Activated CD4-positive, CD25-positive, alpha-beta regulatory T cell treated with anti-CD3 and anti-CD28 coated beads, Interleukin-2, amount 50 U/mL, for 72 hours (primary cell): ENCODE measurements at regions not wholly inside any gene's neighbourhood (a gene's known extent, or its start where the extent isn't known, plus 50 kb on each side); places are given as distances from the start of the nearest gene placed in this dataset.
A peak's percentile ranks its signal among the peaks of the same experiment; 100 is the strongest.
"Not testable (repeated sequence)": the region's sequence is repeated elsewhere in the genome, so short reads cannot be mapped to it uniquely, and the experiment has no call there.

Experiments used
- DNase-seq: peaks from one replicate; pipeline ENCODE4 v3.0.0; 2021

- no peak for DNase-seq
Measured at GRCh38 chr2:65583061-65583460, 150.7 kb upstream of the SPRED2 start.

DNA sequence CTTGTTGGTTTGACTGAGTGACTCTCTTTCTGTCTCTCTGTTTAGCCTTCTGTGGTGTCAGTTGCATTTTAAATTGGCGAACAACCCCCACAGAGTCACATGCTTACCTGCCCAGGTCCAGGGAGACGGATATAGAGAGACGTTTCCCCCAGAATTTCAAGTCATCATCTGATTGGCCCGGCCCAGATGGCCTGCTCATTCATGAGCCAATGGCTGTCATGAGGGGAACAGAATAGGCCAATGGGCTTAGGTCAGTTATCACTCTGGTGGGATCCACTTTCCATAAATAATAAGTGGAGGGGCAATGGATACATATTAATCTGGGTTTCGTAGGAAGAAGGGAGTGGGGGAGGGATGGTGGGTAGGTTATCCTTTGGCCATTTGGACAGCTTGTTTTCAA lies 150.0 kb upstream of the SPRED2 start:
- no peak for DNase-seq

DNA sequence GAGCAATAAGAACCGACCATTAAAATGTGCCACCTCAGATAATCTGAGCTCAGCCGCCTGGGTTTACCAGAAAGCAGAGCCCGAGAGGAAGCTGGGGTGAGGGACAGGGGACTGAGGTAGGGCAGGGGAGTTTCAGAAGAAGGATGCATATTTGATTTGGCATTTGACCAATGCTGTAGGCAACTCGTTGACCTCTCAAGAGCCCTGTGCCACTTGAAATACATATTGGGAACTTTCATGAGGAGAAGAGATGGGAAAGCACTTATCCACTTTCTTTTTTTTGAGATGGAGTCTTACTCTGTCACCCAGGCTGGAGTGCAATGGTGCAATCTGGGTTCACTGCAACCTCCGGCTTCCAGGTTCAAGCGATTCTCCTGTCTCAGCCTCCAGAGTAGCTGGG lies 148.4 kb upstream of the SPRED2 start:
- DNase-seq, result no peak

GRCh38 chr2:65579506-65580235 lies 147.3 kb upstream of the SPRED2 start:
- no peak for DNase-seq

DNA sequence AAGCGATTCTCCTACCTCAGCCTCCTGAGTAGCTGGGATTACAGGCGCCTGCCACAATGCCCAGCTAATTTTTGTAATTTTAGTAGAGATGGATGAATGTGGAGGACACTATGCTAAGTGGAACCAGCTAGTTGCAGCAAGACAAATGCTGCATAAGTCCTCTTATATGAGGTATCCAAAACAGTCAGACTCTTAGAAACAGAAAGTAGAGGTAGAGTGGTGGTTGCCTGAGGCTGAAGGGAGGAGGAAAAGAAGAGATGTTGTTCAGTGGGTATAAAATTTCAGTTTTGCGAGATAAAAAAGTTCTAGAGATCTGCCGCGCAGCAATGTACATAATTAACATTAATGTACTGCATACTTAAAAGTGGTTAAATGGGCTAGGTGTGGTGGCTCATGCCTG lies 145.3 kb upstream of the SPRED2 start:
- no peak for DNase-seq

DNA sequence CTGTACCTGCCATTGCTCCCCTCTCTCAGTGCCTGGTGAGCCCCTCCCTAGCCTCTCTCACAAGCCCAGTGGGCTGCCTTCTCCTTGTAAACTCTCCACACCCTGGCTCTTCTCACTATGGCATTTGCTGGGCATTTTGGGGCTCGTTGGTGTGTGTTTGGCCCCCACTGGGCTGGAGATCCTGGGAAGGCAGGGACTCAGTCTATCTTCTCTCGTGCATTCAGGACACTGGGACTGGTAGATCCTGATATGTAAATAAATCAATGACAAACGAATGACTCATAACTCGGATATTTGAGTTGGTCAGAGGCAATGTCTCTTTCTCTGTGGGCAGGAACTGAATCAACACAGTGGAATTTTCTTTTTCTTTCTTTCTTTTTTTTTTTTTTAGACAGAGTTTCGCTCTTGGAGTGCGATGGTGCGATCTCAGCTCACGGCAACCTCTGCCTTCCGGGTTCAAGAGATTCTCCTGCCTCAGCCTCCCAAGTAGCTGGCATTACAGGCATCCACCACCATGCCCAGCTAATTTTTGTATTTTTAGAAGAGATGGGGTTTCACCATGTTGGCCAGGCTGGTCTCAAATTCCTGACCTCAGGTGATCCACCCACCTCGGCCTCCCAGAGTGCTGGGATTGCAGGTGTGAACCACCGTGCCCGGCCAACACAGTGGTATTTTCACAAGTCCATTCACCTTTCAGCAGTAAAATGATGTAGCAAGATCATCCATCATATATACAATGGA lies 144.6 kb upstream of the SPRED2 start:
- DNase-seq, result no peak

DNA sequence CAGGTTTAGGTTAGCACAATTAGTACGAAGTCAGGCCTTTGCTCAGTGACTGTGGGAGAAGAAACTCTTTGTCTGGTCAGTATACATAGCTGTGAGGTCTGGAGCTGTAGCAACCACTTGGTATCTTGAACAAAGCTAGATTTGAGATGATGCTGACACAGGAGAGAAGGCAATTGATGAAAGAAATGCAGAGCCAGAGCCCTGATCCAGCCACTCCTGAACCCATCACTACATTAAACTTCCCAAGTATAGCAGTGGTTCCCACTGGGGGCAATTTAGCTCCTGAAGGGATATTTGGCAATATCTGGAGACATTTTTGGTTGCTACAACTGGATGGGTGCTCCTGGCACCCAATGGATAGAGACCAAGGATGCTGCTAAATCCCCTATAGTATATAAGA lies 143.9 kb upstream of the SPRED2 start:
- DNase-seq, result no peak

DNA sequence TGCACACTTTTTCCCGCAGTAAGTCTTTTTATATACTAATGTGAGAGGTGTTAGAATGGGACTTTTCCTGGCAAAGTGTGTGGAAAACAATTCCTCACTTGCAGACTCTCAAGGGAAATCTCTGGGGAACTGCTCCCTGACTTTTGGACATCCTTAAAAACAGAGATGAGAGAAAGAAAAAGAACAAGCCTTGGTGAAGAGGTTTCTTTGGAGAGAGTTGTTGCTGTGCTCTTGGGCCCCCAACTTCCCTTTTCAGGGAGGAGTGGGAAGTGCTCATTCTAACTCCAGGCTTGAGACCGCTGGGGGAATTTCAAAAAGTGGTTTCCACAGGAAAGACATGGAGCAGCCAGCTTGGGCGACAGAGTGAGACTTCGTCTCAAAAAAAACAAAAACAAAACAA lies 142.6 kb upstream of the SPRED2 start:
- DNase-seq, result no peak

DNA sequence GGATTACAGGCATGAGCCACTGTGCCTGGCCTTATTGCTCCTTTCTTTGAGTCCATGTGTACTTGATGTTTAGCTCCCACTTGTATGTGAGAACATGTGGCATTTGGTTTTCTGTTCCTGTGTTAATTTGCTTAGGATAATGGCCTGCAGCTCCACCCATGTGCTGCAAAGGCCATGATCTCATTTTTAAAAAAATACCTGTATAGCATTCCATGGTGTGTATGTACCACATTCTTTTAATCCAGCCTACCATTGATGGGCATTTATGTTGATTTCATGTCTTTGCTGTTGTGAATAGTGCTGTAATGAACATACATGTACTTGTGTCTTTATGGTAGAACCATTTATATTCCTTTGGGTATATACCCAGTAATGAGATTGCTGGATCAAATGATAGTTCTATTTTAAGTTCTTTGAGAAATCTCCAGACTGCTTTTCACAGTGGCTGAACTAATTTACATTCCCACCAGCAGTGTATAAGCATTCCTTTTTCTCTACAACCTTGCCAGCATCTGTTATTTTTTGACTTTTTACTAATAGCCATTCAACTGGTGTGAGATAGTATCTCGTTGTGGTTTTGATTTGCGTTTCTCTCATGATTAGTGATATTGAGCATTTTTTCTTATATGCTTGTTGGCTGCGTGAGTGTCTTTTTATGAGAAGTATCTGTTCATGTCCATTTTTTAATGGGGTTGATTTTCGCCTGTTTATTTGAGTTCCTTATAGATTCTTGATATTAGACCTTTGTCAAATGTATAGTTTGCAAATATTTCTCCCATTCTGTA lies 136.4 kb upstream of the SPRED2 start:
- DNase-seq, result not testable (repeated sequence)

DNA sequence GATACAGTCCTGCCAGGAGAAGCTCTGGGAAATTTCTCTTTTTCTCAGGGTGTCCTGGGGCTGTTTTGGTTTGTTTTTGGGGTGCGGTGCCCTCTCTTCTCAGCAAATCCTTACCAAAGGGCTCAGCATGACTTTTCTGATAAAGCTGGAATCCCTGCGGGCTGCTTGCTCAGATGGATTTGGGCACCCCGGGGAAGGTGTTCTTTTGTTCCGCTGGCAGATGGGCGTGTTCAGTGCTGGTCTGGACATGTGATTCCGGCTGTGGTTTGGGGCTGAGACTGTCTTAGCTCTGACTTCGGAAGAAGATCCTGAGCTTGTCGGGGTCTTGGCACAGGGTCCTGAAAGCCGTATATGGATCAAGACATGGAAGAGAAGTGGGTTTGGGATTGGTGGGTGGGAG lies 134.2 kb upstream of the SPRED2 start:
- no peak for DNase-seq

DNA sequence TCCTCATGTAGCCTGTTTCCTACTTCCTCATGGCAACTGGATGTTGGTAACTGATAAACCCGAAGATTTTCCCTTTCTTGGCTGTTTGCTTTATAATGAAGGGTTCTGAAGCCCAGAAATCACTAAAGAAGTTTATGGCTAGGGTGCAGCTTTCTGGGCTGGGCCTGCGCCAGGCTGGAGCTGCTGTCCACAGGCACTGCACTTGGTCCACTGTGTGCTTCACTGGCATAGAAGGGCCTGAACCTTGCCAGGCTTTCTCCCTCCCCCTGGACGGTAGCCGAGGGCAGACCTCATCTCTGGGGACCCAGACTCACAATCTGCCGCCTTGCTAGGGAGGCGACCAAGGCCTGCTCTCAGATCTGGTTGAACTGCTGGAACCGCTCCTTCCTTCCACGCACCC lies 133.3 kb upstream of the SPRED2 start:
- no peak for DNase-seq

DNA sequence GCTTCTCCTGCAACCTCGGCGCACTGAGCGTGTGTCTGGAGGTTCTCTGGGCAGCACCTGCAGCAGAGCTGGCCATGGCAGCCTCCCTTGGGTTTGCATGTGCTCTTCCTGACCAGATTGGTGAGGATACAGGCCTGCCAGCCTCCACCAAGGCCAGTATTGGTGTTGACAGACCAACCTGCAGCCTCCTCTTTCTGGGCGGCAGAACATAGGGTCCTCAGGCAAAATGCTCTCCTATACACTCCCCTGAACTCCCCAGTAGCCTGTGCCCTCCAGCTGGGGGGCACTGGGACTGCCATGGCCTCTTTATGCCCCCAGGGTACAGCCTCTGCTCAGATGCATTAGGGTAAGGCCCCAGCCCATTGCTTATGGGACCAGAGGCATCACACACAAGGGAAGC lies 131.9 kb upstream of the SPRED2 start:
- DNase-seq, result no peak

GRCh38 chr2:65562890-65563289 lies 130.5 kb upstream of the SPRED2 start:
- DNase-seq, result no peak

DNA sequence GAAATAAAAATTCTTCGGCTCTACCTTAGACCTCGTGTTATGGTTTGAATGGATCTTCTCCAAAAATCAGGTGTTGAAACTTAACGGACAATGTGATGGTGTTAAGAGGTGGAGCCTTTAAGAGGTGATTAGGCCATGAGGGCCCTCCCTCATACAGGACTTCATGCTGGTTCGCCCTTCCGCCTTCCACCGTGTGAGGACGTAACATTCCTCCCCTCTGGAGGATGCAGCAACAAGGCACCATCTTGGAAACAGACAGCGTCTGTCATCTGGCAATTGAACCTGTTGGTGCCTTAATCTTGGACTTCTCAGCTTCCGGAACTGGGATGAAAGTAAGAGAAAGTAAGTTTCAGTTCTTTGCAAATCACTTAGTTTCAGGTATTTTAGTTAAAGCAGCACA lies 126.3 kb upstream of the SPRED2 start:
- no peak for DNase-seq

- DNase-seq, result no peak
Measured at GRCh38 chr2:65557616-65558573, 125.5 kb upstream of the SPRED2 start.

DNA sequence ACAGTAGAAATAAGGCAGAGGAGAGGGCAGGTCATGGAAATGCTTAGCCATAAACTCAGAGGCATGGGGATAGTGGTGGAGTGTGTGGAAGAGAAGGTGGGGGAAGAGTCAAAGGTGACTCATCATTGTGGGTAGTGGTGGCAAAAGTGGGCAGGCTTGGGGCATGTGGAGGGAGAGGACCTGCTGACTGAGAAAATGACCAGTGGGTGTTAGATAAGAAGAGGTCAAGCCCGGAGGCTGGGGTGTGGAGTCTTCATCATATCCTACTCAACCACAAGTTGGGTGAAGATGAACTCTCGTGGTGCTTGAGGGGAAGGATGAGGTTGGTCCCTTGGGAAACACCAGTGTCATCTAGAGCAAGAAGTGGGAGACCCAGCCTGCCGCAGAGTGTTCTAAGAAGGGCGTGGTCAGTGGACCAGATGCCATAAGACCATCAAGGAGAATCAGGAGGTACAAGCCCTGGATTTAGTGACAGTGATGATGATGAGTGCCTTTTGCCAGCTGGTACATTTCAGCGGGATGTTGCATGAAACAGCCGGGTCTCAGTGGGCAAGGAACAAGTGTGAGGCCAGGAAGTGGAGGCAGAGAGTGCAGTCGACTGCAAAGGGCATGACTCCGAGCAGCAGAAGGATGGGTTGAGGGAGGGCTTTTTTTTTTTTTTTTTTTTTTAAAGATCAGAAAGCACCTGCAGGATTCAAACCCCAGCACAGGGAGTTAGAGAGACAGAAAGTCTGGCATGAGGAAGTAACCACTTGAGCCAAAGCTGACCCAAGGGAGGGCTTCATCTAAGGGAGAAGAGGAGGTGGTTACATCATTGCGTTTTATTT lies 122.6 kb upstream of the SPRED2 start:
- DNase-seq, result peak; percentile 43

- DNase-seq, result no peak
Measured at GRCh38 chr2:65553504-65554074, 121.2 kb upstream of the SPRED2 start.

DNA sequence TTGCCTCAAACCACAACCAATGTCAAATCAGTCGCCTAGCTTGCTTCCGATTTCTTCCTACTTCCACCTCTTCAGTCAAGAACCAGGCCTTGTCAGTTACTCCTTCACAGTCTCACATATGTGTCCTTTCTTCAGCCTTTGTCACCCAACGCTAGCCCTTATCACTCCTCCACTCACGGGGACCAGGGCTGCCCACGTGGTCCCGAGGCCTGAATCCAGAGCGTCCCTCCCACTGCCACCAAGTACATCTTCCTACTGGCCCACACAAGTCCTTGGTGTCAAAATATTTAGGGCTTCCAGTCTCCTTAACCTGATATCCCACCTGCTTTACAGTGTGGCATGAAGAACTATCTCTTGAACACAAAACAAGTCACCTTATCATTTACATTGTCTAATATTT lies 119.1 kb upstream of the SPRED2 start:
- DNase-seq, result no peak

DNA sequence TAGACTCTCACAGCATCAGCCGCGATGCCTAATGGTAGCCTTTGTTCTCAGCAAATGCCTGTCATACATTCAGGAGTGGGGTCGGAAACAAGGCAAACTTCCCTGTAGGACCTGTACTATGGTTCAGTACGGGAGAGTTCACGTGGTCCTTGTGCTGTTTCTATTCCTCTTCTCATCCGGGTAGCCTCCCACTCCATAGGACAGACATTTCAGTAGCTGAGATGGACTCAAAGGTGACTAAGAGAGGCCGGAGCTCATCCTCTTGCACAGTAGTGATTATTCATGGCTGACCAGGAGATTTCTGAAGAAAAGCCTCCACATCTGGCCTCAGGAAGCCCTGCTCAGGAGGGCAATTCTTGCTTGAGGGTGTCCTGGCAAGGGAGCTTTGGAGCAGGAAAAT lies 117.8 kb upstream of the SPRED2 start:
- no peak for DNase-seq

DNA sequence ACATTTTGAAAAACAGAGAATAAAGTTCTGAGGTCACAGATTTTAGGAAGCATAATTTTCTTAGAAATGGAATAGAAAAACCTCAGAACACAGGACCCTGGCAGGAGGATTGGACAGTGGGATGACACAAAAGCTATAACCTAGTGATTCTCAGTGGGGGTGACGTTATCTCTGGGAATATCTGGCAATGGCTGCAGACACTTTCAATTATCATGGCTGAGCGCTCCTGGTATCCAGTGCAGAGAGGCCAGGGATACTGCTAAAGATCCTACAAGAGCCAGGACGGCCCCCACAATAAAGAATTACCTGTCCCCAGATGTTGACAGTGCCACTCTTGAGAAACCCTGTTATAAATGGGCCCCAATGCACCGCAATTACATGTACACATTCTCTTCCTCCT lies 117.2 kb upstream of the SPRED2 start:
- no peak for DNase-seq

GRCh38 chr2:65549257-65549627 lies 116.8 kb upstream of the SPRED2 start:
- DNase-seq, result no peak
